RPMI8226 (cell line): ENCODE measurements at regions not wholly inside any gene's neighbourhood (a gene's known extent, or its start where the extent isn't known, plus 50 kb on each side); places are given as distances from the start of the nearest gene placed in this dataset.

Experiments
- DNase-seq: peaks from one replicate; pipeline ENCODE4 v3.0.0-alpha.2; 2015

GRCh38 chr11:59302991-59303390 is 55.7 kb upstream of the OR5AN1 start:
- DNase-seq: no peak

GRCh38 chr11:59295435-59295834 is 63.3 kb upstream of the OR5AN1 start:
- no peak for DNase-seq

GRCh38 chr11:59292611-59293010 is 66.1 kb upstream of the OR5AN1 start:
- no peak for DNase-seq

GRCh38 chr11:59291228-59291627 is 67.5 kb upstream of the OR5AN1 start:
- DNase-seq: no peak

- DNase-seq: no peak
Measured at GRCh38 chr11:59289356-59290181, 69.1 kb upstream of the OR5AN1 start.

- DNase-seq: no peak
Measured at GRCh38 chr11:59285716-59286260, 72.9 kb upstream of the OR5AN1 start.

- DNase-seq: no peak
Measured at GRCh38 chr11:59284773-59285129, 72.0 kb upstream of the MPEG1 start.

GRCh38 chr11:59283825-59284772 is 71.4 kb upstream of the MPEG1 start:
- peak; percentile 65 for DNase-seq

GRCh38 chr11:59283311-59283710 is 70.6 kb upstream of the MPEG1 start:
- DNase-seq: no peak

GRCh38 chr11:59281177-59281576 is 68.5 kb upstream of the MPEG1 start:
- DNase-seq: no peak

GRCh38 chr11:59273373-59273841 is 60.7 kb upstream of the MPEG1 start:
- DNase-seq: peak; percentile 79

- peak; percentile 77 for DNase-seq
Measured at GRCh38 chr11:59272771-59273372, 60.1 kb upstream of the MPEG1 start.

- DNase-seq: no peak
Measured at GRCh38 chr11:59271811-59272327, 59.1 kb upstream of the MPEG1 start.

- DNase-seq: no peak
Measured at GRCh38 chr11:59271247-59271755, 58.6 kb upstream of the MPEG1 start.

- DNase-seq: no peak
Measured at GRCh38 chr11:59267736-59268475, 55.2 kb upstream of the MPEG1 start.

- DNase-seq: peak; percentile 20
Measured at GRCh38 chr11:59267196-59267595, 54.5 kb upstream of the MPEG1 start.

- DNase-seq: no peak
Measured at GRCh38 chr11:59266491-59266890, 53.8 kb upstream of the MPEG1 start.

- no peak for DNase-seq
Measured at GRCh38 chr11:59265735-59266134, 53.0 kb upstream of the MPEG1 start.

GRCh38 chr11:59264736-59265135 is 52.0 kb upstream of the MPEG1 start:
- no peak for DNase-seq

GRCh38 chr11:59263225-59263894 is 50.6 kb upstream of the MPEG1 start:
- peak; percentile 61 for DNase-seq
